VCaP (cell line): ENCODE measurements at regions not wholly inside any gene's neighbourhood (a gene's known extent, or its start where the extent isn't known, plus 50 kb on each side); places are given as distances from the start of the nearest gene placed in this dataset.
"Not testable (repeated sequence)": the region's sequence is repeated elsewhere in the genome, so short reads cannot be mapped to it uniquely, and the experiment has no call there.

Experiments used
- H3K27ac ChIP-seq: fragments of 450-650 bp; 2 replicates; pipeline ENCODE4 v1.5.1; 2017
- TF ChIP-seq, protein P1 (sequence below): fragments of 450-650 bp; conservative IDR thresholded peaks from 2 replicates; pipeline ENCODE4 v1.5.1; 2017; ENCODE audit warnings: mild to moderate bottlenecking, moderate library complexity

DNA sequence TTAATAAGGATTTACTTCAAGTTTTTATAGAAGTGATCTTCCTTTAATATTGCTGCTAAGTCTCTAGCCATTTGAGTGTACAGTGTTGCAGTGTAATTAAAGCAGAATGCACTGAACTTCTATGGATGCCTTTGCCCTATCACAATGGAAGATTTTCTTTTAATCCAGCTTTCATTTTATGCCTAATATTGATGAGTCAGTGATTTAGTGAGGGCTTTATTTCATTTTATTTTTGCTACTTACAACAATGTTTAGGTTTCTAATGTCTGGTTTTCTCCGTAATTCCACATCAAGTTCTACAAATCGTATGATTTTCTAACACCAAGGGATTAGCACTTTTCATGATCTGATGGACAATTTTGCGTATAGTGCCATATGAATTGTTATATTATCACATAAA is 504.1 kb downstream of the PCDH11X start:
- no peak overlapping the region for H3K27ac ChIP-seq
- TF ChIP-seq, protein P1, sequence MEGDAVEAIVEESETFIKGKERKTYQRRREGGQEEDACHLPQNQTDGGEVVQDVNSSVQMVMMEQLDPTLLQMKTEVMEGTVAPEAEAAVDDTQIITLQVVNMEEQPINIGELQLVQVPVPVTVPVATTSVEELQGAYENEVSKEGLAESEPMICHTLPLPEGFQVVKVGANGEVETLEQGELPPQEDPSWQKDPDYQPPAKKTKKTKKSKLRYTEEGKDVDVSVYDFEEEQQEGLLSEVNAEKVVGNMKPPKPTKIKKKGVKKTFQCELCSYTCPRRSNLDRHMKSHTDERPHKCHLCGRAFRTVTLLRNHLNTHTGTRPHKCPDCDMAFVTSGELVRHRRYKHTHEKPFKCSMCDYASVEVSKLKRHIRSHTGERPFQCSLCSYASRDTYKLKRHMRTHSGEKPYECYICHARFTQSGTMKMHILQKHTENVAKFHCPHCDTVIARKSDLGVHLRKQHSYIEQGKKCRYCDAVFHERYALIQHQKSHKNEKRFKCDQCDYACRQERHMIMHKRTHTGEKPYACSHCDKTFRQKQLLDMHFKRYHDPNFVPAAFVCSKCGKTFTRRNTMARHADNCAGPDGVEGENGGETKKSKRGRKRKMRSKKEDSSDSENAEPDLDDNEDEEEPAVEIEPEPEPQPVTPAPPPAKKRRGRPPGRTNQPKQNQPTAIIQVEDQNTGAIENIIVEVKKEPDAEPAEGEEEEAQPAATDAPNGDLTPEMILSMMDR = no peak

DNA sequence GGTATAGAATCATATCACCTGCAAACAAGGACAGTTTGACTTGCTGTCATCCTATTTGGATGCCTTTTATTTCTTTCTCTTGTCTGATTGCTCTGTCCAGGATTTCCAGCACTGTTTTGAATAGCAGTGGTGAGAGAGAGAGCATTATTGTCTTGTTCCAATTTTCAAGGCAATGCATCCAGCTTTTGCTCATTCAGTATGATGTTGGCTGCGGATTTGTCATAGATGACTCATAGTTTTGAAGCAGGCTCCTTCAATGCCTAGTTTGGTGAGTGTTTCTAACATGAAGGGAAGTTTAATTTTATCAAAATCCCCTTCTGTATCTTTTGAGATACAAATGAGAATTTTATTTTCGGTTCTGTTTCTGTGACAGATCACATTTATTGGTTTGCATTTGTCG is 518.9 kb downstream of the PCDH11X start:
- not testable (repeated sequence) for H3K27ac ChIP-seq

DNA sequence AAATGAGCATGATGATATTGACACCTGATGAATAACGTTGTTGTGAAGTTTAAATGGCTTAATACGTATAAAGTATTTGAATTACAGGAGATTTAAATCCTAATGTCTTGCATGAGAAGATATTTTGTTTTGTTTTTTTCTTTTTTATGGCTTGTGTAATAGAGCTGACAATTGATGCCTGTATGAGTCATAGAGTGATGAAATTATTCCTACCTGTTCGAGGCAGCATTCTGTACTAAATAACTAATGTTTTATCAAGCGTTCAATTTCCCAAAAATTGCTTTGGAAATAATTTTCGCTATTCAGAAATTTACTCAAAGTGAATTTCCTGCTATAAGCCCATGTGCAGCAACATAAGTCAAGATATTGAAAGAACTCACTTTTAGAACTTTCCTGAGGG is 554.0 kb downstream of the PCDH11X start:
- not testable (repeated sequence) for H3K27ac ChIP-seq

DNA sequence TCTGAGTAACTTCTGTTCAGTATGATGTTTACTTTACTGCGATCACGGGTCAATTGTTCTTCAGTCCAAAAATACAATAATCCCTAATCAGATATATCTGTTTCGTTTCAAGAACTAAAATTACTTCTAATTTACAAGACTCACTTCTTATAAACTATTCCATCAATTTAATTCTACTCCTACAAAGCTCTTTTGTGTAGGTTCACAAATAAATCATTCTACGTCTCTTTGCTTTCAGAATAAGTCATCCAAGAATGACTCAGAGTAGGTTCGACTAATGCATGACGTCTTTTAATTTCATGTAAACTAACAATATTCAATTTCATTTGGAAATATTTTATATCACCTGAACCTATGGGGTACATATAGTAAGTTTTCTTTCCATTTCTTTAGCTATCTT is 571.9 kb downstream of the PCDH11X start:
- not testable (repeated sequence) for H3K27ac ChIP-seq

DNA sequence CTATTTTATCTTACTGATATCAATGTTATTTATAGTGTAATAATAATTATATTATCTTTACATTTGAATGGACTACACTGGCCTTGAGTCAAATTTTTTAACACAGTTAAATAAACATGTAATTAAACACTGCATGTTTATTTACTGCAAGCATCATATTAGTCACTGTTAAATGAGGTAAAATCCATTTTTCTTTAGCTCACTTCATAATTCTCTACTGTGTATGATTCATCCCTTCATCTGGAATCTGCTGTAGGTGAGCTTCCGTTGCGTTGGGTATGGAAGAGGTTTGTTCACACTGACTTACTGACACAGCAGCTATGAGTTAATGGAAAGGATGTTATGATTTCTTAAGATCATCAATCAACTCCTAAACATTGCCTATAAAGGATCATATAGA is 572.3 kb downstream of the PCDH11X start:
- TF ChIP-seq, protein P1 = no peak
- H3K27ac ChIP-seq = no peak overlapping the region
